Lower leg skin (tissue), 4 donors: ENCODE measurements at regions not wholly inside any gene's neighbourhood (a gene's known extent, or its start where the extent isn't known, plus 50 kb on each side); places are given as distances from the start of the nearest gene placed in this dataset.
A peak's percentile ranks its signal among the peaks of the same experiment; 100 is the strongest.

ENCODE experiments used
- DNase-seq, 2 donors: peaks; one replicate each; pipeline ENCODE4 v3.0.0-alpha.2; 2019; ENCODE audit warnings: low spot score in 2 of 2
- H3K4me3 ChIP-seq: fragments of 200-600 bp; sonication (generic); 2 replicates; pipeline ENCODE4 v1.5.1; 2017; ENCODE audit warnings: mild to moderate bottlenecking, low read depth; ENCODE audit not compliant: poor library complexity, severe bottlenecking
- CTCF ChIP-seq, 3 donors: fragments of 450-650 bp; IDR thresholded peaks; one replicate each; pipeline ENCODE4 v1.5.1; 2016; ENCODE audit warnings: antibody characterized with exemption in 3 of 3, mild to moderate bottlenecking in 3 of 3, moderate library complexity in 2 of 3
- POLR2A ChIP-seq, 2 donors: fragments of 450-650 bp; IDR thresholded peaks; one replicate each; pipeline ENCODE4 v1.6.1; 2016 to 2017; ENCODE audit warnings: antibody characterized with exemption in 2 of 2, mild to moderate bottlenecking in 1 of 2, moderate library complexity in 1 of 2
- WGBS, 2 donors: methylation state at CpG; one replicate each; pipeline ENCODE4 v1.1.5; 2018; 5-methylcytosine and 5-hydroxymethylcytosine counted together
- intact Hi-C: fragments of 100-400 bp; cut with DNase I; formaldehyde crosslinking; loops from one replicate; pipeline ENCODE4 v1.15.0; 2023; ENCODE audit warnings: low total_unique reads

- no peak overlapping the region for H3K4me3 ChIP-seq
- WGBS, 2 donors, result 87 to 91% methylated on average over 1 of the region's 1 CpG
- DNase-seq, result no peak
- intact Hi-C loops, result loop anchor here (10.0 kb wide), 1 partner anchor 675 kb away; no protein-coding TSS in a partner anchor
- no peak for TF ChIP-seq POLR2A (IDR thresholded peaks at IDR 0.05)
- TF ChIP-seq CTCF (IDR thresholded peaks at IDR 0.05), result no peak
Measured at GRCh38 chr3:31449318-31449717, 83.4 kb upstream of the STT3B start.

- DNase-seq, result no peak
- H3K4me3 ChIP-seq, result no peak overlapping the region
- TF ChIP-seq POLR2A (IDR thresholded peaks at IDR 0.05), result no peak
- intact Hi-C loops, result no loop called here
Measured at GRCh38 chr3:31450345-31450744, 82.4 kb upstream of the STT3B start.

- H3K4me3 ChIP-seq, result no peak overlapping the region
- 93% methylated on average over 24 of the region's 24 CpGs for WGBS, 2 donors
- DNase-seq, result no peak
- TF ChIP-seq CTCF (IDR thresholded peaks at IDR 0.05) (no peak), POLR2A (IDR thresholded peaks at IDR 0.05) (no peak)
- intact Hi-C loops, result no loop called here
Measured at GRCh38 chr3:31452495-31453106, 80.1 kb upstream of the STT3B start.

- WGBS, 2 donors, result 83 to 89% methylated on average over 8 of the region's 8 CpGs
- intact Hi-C loops, result no loop called here
- no peak for DNase-seq
- TF ChIP-seq CTCF (IDR thresholded peaks at IDR 0.05), result no peak
- TF ChIP-seq POLR2A (IDR thresholded peaks at IDR 0.05), result no peak
- no peak overlapping the region for H3K4me3 ChIP-seq
Measured at GRCh38 chr3:31453430-31453829, 79.3 kb upstream of the STT3B start.

GRCh38 chr3:31455524-31455923 lies 77.2 kb upstream of the STT3B start:
- H3K4me3 ChIP-seq, result no peak overlapping the region
- TF ChIP-seq POLR2A (IDR thresholded peaks at IDR 0.05), result no peak
- no peak for TF ChIP-seq CTCF (IDR thresholded peaks at IDR 0.05)
- intact Hi-C loops, result no loop called here
- 87 to 91% methylated on average over 5 of the region's 5 CpGs for WGBS, 2 donors
- no peak for DNase-seq

- peak in 1 of 2 donors; percentile 35 for DNase-seq
- TF ChIP-seq POLR2A (IDR thresholded peaks at IDR 0.05) (no peak), CTCF (IDR thresholded peaks at IDR 0.05) (no peak)
- WGBS, 2 donors, result 76 to 84% methylated on average over 3 of the region's 3 CpGs
- H3K4me3 ChIP-seq, result no peak overlapping the region
- intact Hi-C loops, result no loop called here
Measured at GRCh38 chr3:31456373-31456772, 76.4 kb upstream of the STT3B start.
